Endothelial cell of umbilical vein (primary cell): ENCODE measurements at regions not wholly inside any gene's neighbourhood (a gene's known extent, or its start where the extent isn't known, plus 50 kb on each side); places are given as distances from the start of the nearest gene placed in this dataset.

Experiments
- BruUV-seq: library from RNA; stranded (reverse); fragments of 400-500 nt; replicated peaks from 2 replicates; lab custom pipeline; 2021; lab: Mats Ljungman, UMichigan
- CTCF ChIA-PET: fragments of 300-600, 350-600 bp; sonication (Branson Sonifier 250); formaldehyde crosslinking; loops from one replicate; lab custom pipeline; 2021; ENCODE audit warnings: antibody characterized with exemption, inconsistent platforms; lab: Charles Lee
- POLR2A ChIA-PET: fragments of 300-600, 350-600 bp; sonication (Branson Sonifier 250); formaldehyde crosslinking; loops from one replicate; lab custom pipeline; 2021; ENCODE audit warnings: antibody characterized with exemption, inconsistent platforms; lab: Charles Lee
- DNase-seq: peaks from one replicate; pipeline ENCODE4 v3.0.0-alpha.2; 2011; ENCODE audit warnings: low read depth, low spot score
- FAIRE-seq: peaks from 2 replicates; lab custom pipeline; 2011; peaks lifted over from hg19 to GRCh38; lab: Jason Lieb, UNC
- H2AFZ ChIP-seq: 2 replicates; pipeline ENCODE4 v1.6.0; 2012; ENCODE audit warnings: low read depth, low read length, control low read depth, inconsistent platforms
- H3K27ac ChIP-seq: 2 replicates; pipeline ENCODE4 v1.5.1; 2011; ENCODE audit warnings: low read depth, mild to moderate bottlenecking, control low read depth, low read length, moderate library complexity; ENCODE audit not compliant: insufficient read depth
- H3K27me3 ChIP-seq, 2 experiments: 2 replicates each; pipeline versions ENCODE4 v1.6.0 to v1.6.1; 2011; ENCODE audit warnings: low read length in 2 of 2, mixed read lengths in 1 of 2; ENCODE audit not compliant: control insufficient read depth in 2 of 2, insufficient read depth in 2 of 2
- H3K36me3 ChIP-seq, 2 experiments: 2 replicates in 1 of 2; 3 replicates in 1 of 2; pipeline ENCODE4 v1.5.1; 2011; ENCODE audit warnings: low read length in 2 of 2, mild to moderate bottlenecking in 1 of 2, moderate library complexity in 1 of 2; ENCODE audit not compliant: control insufficient read depth in 2 of 2, insufficient read depth in 2 of 2; ENCODE audit errors: extremely low read depth in 1 of 2
- H3K4me1 ChIP-seq: 3 replicates; pipeline ENCODE4 v1.5.1; 2011; ENCODE audit warnings: mild to moderate bottlenecking, low read length; ENCODE audit not compliant: control insufficient read depth, insufficient read depth; ENCODE audit errors: extremely low read depth
- H3K4me2 ChIP-seq: 2 replicates; pipeline ENCODE4 v1.6.1; 2011; ENCODE audit warnings: low read length, control low read depth, mixed read lengths; ENCODE audit not compliant: insufficient read depth
- H3K4me3 ChIP-seq, 3 experiments: fragments of 200-600 bp in 1 of 3; sonication (generic), shearing (Covaris generic) in 1 of 3; replicated peaks in 1 of 3; 2 replicates each; pipeline ENCODE4 v1.5.1; 2011 to 2016; ENCODE audit warnings: control low read depth in 3 of 3, low read length in 3 of 3, mild to moderate bottlenecking in 2 of 3, inconsistent platforms in 1 of 3, low read depth in 1 of 3, moderate library complexity in 1 of 3; ENCODE audit not compliant: insufficient read depth in 1 of 3
- H3K79me2 ChIP-seq: 2 replicates; pipeline ENCODE4 v1.6.0; 2012; ENCODE audit warnings: low read length, inconsistent platforms; ENCODE audit not compliant: control insufficient read depth, insufficient read depth
- H3K9ac ChIP-seq: replicated peaks from 2 replicates; pipeline ENCODE3; 2011; ENCODE audit warnings: low read length, control low read depth; ENCODE audit not compliant: insufficient read depth; ENCODE audit errors: extremely low read depth
- H3K9me1 ChIP-seq: replicated peaks from 3 replicates; pipeline ENCODE4 v1.6.0; 2011; ENCODE audit warnings: mild to moderate bottlenecking, low read length; ENCODE audit not compliant: control insufficient read depth, insufficient read depth; ENCODE audit errors: extremely low read depth
- H3K9me3 ChIP-seq: replicated peaks from 2 replicates; pipeline ENCODE4 v1.5.1; 2012; ENCODE audit warnings: low read length, inconsistent platforms; ENCODE audit not compliant: control insufficient read depth, insufficient read depth
- H4K20me1 ChIP-seq: replicated peaks from 2 replicates; pipeline ENCODE3; 2011; ENCODE audit warnings: mild to moderate bottlenecking, low read length; ENCODE audit not compliant: control insufficient read depth, insufficient read depth; ENCODE audit errors: extremely low read depth
- FOS ChIP-seq: IDR thresholded peaks from 2 replicates; pipeline ENCODE4 v1.6.1; 2011; ENCODE audit warnings: mild to moderate bottlenecking, low read length, moderate library complexity, borderline replicate concordance; ENCODE audit not compliant: insufficient read depth
- GATA2 ChIP-seq: IDR thresholded peaks from 2 replicates; pipeline ENCODE4 v1.7.0; 2011; ENCODE audit warnings: low read depth, mild to moderate bottlenecking, moderate library complexity, mixed read lengths, low read length; ENCODE audit not compliant: insufficient read length, insufficient read depth
- JUN ChIP-seq: IDR thresholded peaks from 2 replicates; pipeline ENCODE4 v1.6.1; 2011; ENCODE audit warnings: borderline replicate concordance, low read depth; ENCODE audit not compliant: insufficient read length, insufficient read depth
- MYC ChIP-seq: IDR thresholded peaks from one replicate; pipeline ENCODE4 v1.6.1; 2011; ENCODE audit warnings: mild to moderate bottlenecking, low read depth, low read length
- POLR2A ChIP-seq: IDR thresholded peaks from 2 replicates; pipeline ENCODE4 v1.6.1; 2012; ENCODE audit warnings: low read depth, mild to moderate bottlenecking, control low read depth, low read length
- dilution Hi-C: fragments of 300-500 bp; cut with MboI; formaldehyde crosslinking; loops from one replicate; pipeline ENCODE4 v1.15.0; 2019; ENCODE audit warnings: low sequenced_read_pairs; ENCODE audit not compliant: extremely low pct_ligation_motif_present
- intact Hi-C: fragments of 100-400 bp; cut with micrococcal nuclease; formaldehyde crosslinking; loops from one replicate; pipeline ENCODE4 v1.10.0; 2022
- TF ChIP-seq, protein P1 (sequence below): IDR thresholded peaks from 2 replicates; pipeline ENCODE4 v1.6.1; 2011; ENCODE audit not compliant: insufficient read depth, insufficient read length

DNA sequence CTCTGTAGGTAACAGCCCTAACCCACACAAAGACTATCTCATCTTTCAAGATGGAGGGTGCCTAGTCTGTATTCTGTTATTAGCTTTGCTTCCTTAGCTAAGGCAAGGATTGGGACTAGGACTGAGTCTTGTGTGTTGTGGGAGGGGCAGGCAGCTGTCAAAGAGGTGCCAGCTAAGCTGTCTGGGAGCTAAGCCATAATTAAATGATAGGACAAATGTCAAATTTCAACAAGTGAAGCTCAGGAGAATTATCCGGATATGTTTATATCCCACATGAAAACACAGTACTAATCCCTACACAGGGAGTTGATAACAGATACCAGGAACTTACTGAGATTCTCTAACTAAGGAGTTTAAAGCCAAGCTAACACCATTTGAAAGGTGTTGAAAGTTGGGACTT is 70.5 kb upstream of the NGF start:
- H3K9me1 ChIP-seq = no peaks in the 10 kb centered on the region
- intact Hi-C loops = no loop called here
- BruUV-seq = no TSS peak
- CTCF ChIA-PET = no interaction called here
- dilution Hi-C loops = no loop called here
- TF ChIP-seq MYC (no peak), GATA2 (no peak), FOS (no peak)
- no peak overlapping the region for H2AFZ ChIP-seq
- H3K9me3 ChIP-seq = no peaks in the 10 kb centered on the region
- FAIRE-seq (no peak), DNase-seq (no peak)
- H3K79me2 ChIP-seq = no peaks in the 10 kb centered on the region
- H3K4me3 ChIP-seq = no peak overlapping the region
- no peak overlapping the region for H3K9ac ChIP-seq
- H3K4me1 ChIP-seq = no peaks in the 10 kb centered on the region
- no peaks in the 10 kb centered on the region for H4K20me1 ChIP-seq
- POLR2A ChIA-PET = no interaction called here
- H3K27me3 ChIP-seq = no peaks in the 10 kb centered on the region
- H3K4me2 ChIP-seq = no peak overlapping the region
- H3K36me3 ChIP-seq = no peaks in the 10 kb centered on the region
- H3K27ac ChIP-seq = no peak overlapping the region

DNA sequence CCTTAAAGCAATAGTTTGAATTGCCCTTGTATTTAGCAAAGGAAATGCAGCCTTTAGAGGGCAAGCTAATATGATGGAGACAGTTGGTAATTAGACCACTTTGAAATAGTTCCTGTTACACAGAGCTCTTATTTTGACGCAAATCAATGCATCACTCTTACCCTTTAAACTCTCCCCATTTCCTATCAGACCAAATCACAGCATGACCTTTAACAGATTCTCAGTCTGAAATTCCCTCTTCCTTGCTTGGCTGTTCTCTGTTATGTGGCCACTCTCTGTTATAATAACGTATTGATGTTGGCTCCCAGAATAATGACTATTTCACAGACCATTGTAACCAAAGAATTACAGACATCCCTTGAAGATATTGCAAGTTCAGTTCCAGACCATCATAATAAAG is 66.9 kb upstream of the NGF start:
- CTCF ChIA-PET = no interaction called here
- intact Hi-C loops = no loop called here
- H3K9me1 ChIP-seq = no peaks in the 10 kb centered on the region
- H3K4me2 ChIP-seq = no peak overlapping the region
- no peak overlapping the region for H3K27ac ChIP-seq
- no peaks in the 10 kb centered on the region for H3K4me1 ChIP-seq
- H2AFZ ChIP-seq = no peak overlapping the region
- no peak overlapping the region for H3K4me3 ChIP-seq
- DNase-seq (no peak), FAIRE-seq (no peak)
- H3K79me2 ChIP-seq = no peaks in the 10 kb centered on the region
- no peaks in the 10 kb centered on the region for H3K36me3 ChIP-seq
- TF ChIP-seq GATA2 = no peak
- no peak for TF ChIP-seq MYC
- TF ChIP-seq POLR2A = no peak
- TF ChIP-seq, protein P1, sequence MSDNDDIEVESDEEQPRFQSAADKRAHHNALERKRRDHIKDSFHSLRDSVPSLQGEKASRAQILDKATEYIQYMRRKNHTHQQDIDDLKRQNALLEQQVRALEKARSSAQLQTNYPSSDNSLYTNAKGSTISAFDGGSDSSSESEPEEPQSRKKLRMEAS = no peak
- no peak for TF ChIP-seq FOS
- TF ChIP-seq JUN = no peak
- no peaks in the 10 kb centered on the region for H3K9me3 ChIP-seq
- no TSS peak for BruUV-seq
- POLR2A ChIA-PET = no interaction called here
- H3K27me3 ChIP-seq = no peaks in the 10 kb centered on the region
- dilution Hi-C loops = no loop called here
- no peak overlapping the region for H3K9ac ChIP-seq
- no peaks in the 10 kb centered on the region for H4K20me1 ChIP-seq
